H9 (cell line): ENCODE measurements at regions not wholly inside any gene's neighbourhood (a gene's known extent, or its start where the extent isn't known, plus 50 kb on each side); places are given as distances from the start of the nearest gene placed in this dataset.

ENCODE experiments used
- DNase-seq: peaks from one replicate; pipeline ENCODE4 v3.0.0-alpha.2; 2017
- H2AFZ ChIP-seq: one replicate; pipeline ENCODE4 v1.6.1; 2013; ENCODE audit warnings: mild to moderate bottlenecking, low read length, control low read depth, moderate library complexity
- H2AK5ac ChIP-seq: 2 replicates; pipeline ENCODE4 v1.6.1; 2013; ENCODE audit warnings: low read length, control low read depth, mixed read lengths; ENCODE audit not compliant: insufficient read length
- H2BK120ac ChIP-seq: one replicate; pipeline ENCODE4 v1.6.1; 2013; ENCODE audit warnings: low read depth, mild to moderate bottlenecking, low read length, control low read depth, inconsistent platforms; ENCODE audit not compliant: poor library complexity, severe bottlenecking
- H2BK12ac ChIP-seq: 2 replicates; pipeline ENCODE4 v1.6.1; 2013; ENCODE audit warnings: low read length, control low read depth, mixed read lengths, low read depth; ENCODE audit not compliant: insufficient read length
- H2BK15ac ChIP-seq: 2 replicates; pipeline ENCODE4 v1.6.1; 2013; ENCODE audit warnings: low read depth, low read length, control low read depth
- H2BK20ac ChIP-seq: one replicate; pipeline ENCODE4 v1.6.1; 2013; ENCODE audit warnings: low read depth, mild to moderate bottlenecking, low read length, control low read depth, inconsistent platforms; ENCODE audit not compliant: poor library complexity, severe bottlenecking
- H2BK5ac ChIP-seq: 2 replicates; pipeline ENCODE4 v1.6.1; 2013; ENCODE audit warnings: low read length, control low read depth, mixed read lengths; ENCODE audit not compliant: insufficient read length
- H3K14ac ChIP-seq: 2 replicates; pipeline ENCODE4 v1.6.1; 2013; ENCODE audit warnings: low read length, control low read depth; ENCODE audit not compliant: insufficient read depth
- H3K18ac ChIP-seq: 2 replicates; pipeline ENCODE4 v1.6.1; 2013; ENCODE audit warnings: low read depth, mild to moderate bottlenecking, mixed read lengths, low read length, control low read depth; ENCODE audit not compliant: insufficient read length
- H3K23ac ChIP-seq: 2 replicates; pipeline ENCODE4 v1.6.1; 2013; ENCODE audit warnings: low read length, control low read depth, mixed read lengths, low read depth; ENCODE audit not compliant: insufficient read length
- H3K23me2 ChIP-seq: 2 replicates; pipeline ENCODE4 v1.6.1; 2013; ENCODE audit warnings: low read depth, mild to moderate bottlenecking, mixed read lengths, low read length, control low read depth; ENCODE audit not compliant: insufficient read length, poor library complexity, severe bottlenecking
- H3K27ac ChIP-seq: 2 replicates; pipeline ENCODE4 v1.5.1; 2013; ENCODE audit warnings: low read length, control low read depth, mixed read lengths, low read depth; ENCODE audit not compliant: insufficient read length
- H3K27me3 ChIP-seq: 2 replicates; pipeline ENCODE4 v1.6.1; 2013; ENCODE audit warnings: low read length, control low read depth, inconsistent platforms; ENCODE audit not compliant: insufficient read depth
- H3K4ac ChIP-seq: 2 replicates; pipeline ENCODE4 v1.6.1; 2013; ENCODE audit warnings: low read depth, mild to moderate bottlenecking, control low read depth, inconsistent platforms, low read length, moderate library complexity
- H3K4me1 ChIP-seq: 2 replicates; pipeline ENCODE4 v1.6.1; 2013; ENCODE audit warnings: low read length, control low read depth, inconsistent platforms; ENCODE audit not compliant: insufficient read depth
- H3K4me2 ChIP-seq: 2 replicates; pipeline ENCODE4 v1.6.1; 2013; ENCODE audit warnings: low read length, control low read depth, mixed read lengths; ENCODE audit not compliant: insufficient read length, insufficient read depth
- H3K56ac ChIP-seq: 2 replicates; pipeline ENCODE4 v1.6.1; 2013; ENCODE audit warnings: low read depth, mild to moderate bottlenecking, mixed read lengths, low read length, control low read depth; ENCODE audit not compliant: insufficient read length
- H3K79me1 ChIP-seq: 2 replicates; pipeline ENCODE4 v1.6.1; 2013; ENCODE audit warnings: low read depth, mild to moderate bottlenecking, moderate library complexity, low read length, control low read depth, inconsistent platforms; ENCODE audit not compliant: insufficient read depth, poor library complexity, severe bottlenecking
- H3K79me2 ChIP-seq: 2 replicates; pipeline ENCODE4 v1.6.1; 2013; ENCODE audit warnings: low read length, control low read depth, inconsistent platforms; ENCODE audit not compliant: insufficient read depth
- H3K9ac ChIP-seq: 2 replicates; pipeline ENCODE4 v1.6.1; 2013; ENCODE audit warnings: low read length, control low read depth, mixed read lengths; ENCODE audit not compliant: insufficient read length; ENCODE audit errors: extremely low read depth
- H3K9me3 ChIP-seq: one replicate; pipeline ENCODE4 v1.6.1; 2013; ENCODE audit warnings: low read depth, low read length, inconsistent platforms; ENCODE audit not compliant: control insufficient read depth
- H3T11ph ChIP-seq: one replicate; pipeline ENCODE4 v1.6.1; 2013; ENCODE audit warnings: mild to moderate bottlenecking, low read length, control low read depth, inconsistent platforms
- H4K20me1 ChIP-seq: one replicate; pipeline ENCODE4 v1.6.1; 2013; ENCODE audit not compliant: control insufficient read depth, insufficient read length, insufficient read depth
- H4K5ac ChIP-seq: 2 replicates; pipeline ENCODE4 v1.6.1; 2013; ENCODE audit warnings: low read depth, mild to moderate bottlenecking, mixed read lengths, low read length, control low read depth; ENCODE audit not compliant: insufficient read length
- H4K8ac ChIP-seq: replicated peaks from 2 replicates; pipeline ENCODE4 v1.6.1; 2013; ENCODE audit warnings: low read length, control low read depth, mixed read lengths, low read depth; ENCODE audit not compliant: insufficient read length
- H4K91ac ChIP-seq: 2 replicates; pipeline ENCODE4 v1.6.1; 2013; ENCODE audit warnings: low read depth, mild to moderate bottlenecking, moderate library complexity, mixed read lengths, low read length, control low read depth; ENCODE audit not compliant: insufficient read length
- H3K27ac Mint-ChIP-seq, 3 experiments: 2 replicates in 2 of 3; 3 replicates in 1 of 3; pipeline ENCODE4 v1.8.0; 2020 to 2021; ENCODE audit warnings: mixed read lengths in 3 of 3, mild to moderate bottlenecking in 1 of 3, moderate library complexity in 1 of 3
- H3K27me3 Mint-ChIP-seq: 2 replicates; pipeline ENCODE4 v1.8.0; 2021; ENCODE audit warnings: low read depth, mild to moderate bottlenecking, moderate library complexity, mixed read lengths
- H3K36me3 Mint-ChIP-seq, 3 experiments: 2 replicates in 2 of 3; 3 replicates in 1 of 3; pipeline ENCODE4 v1.8.0; 2020 to 2021; ENCODE audit warnings: low read depth in 3 of 3, mixed read lengths in 3 of 3; ENCODE audit not compliant: insufficient read depth in 1 of 3
- H3K4me1 Mint-ChIP-seq, 2 experiments: 2 replicates each; pipeline ENCODE4 v1.8.0; 2020; ENCODE audit warnings: mixed read lengths in 2 of 2
- H3K4me3 Mint-ChIP-seq, 2 experiments: 2 replicates in 1 of 2; 3 replicates in 1 of 2; pipeline ENCODE4 v1.8.0; 2020 to 2021; ENCODE audit warnings: mild to moderate bottlenecking in 2 of 2, mixed read lengths in 2 of 2, moderate library complexity in 1 of 2
- H3K9me3 Mint-ChIP-seq, 2 experiments: 2 replicates in 1 of 2; 3 replicates in 1 of 2; pipeline ENCODE4 v1.8.0; 2020; ENCODE audit warnings: mild to moderate bottlenecking in 2 of 2, mixed read lengths in 2 of 2, moderate library complexity in 1 of 2
- CTCF ChIP-seq: fragments of 200-600 bp; sonication (generic); conservative IDR thresholded peaks from 3 replicates; pipeline ENCODE4 v1.8.0; 2021; ENCODE audit warnings: antibody characterized with exemption, mild to moderate bottlenecking
- WGBS: extraction: QIAGEN DNeasy Blood & Tissue Kit; methylation state at CpG from one replicate; pipeline ENCODE4 v1.1.7; 2013; ENCODE audit warnings: missing lambda C conversion rate, low lambda C conversion rate, mixed read lengths; ENCODE audit not compliant: insufficient read length; ENCODE audit errors: extremely low coverage; 5-methylcytosine and 5-hydroxymethylcytosine counted together

DNA sequence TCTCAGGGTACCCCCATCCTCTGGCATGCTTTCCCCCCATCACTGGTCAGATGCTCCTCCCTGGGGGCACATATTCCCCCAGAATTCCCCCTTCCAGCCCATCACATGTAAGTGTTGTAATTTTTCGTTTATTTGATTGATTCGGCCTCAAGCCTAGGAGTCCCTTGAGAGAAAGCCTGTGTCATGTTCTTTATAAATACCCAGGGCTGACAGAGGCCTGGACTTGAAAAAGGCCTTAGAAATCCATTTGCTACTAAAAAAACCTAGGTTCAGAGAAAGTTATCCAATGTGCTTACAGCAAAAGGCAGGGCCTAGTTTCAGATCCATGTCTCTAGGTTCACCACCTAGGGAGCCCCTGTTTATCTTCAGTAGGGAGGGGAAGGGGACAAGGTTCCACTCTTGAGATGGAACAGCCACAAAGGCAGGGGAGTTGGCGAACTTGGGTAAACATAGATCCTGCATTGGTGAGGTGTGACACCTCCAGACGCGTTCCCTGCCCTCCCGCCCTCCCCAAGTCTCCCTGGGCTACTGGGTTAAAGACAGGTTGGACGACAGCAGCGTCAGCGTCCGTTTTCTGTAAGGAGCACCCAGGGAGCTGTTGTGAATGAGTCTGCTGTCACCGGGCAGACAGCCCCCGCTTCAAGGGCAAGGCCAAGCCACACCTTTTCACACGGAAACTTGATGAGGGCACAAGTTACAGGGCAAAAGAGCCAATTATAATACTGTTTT, 147.8 kb downstream of the EN1 start:
- Histone ChIP-seq H3T11ph (no peak overlapping the region), H3K9me3 (no peaks in the 10 kb centered on the region), H2BK15ac (no peak overlapping the region), H4K5ac (no peak overlapping the region), H3K23me2 (no peaks in the 10 kb centered on the region), H3K56ac (no peak overlapping the region), H3K27me3 (no peaks in the 10 kb centered on the region), H3K9ac (no peak overlapping the region), H3K27ac (no peak overlapping the region), H2BK5ac (no peak overlapping the region), H3K4me2 (no peak overlapping the region), H2AK5ac (no peak overlapping the region), H3K23ac (no peak overlapping the region), H4K8ac (no peak overlapping the region), H2BK20ac (no peak overlapping the region), H3K79me1 (no peaks in the 10 kb centered on the region), H3K4me1 (peaks cover 2% of the 10 kb centered on the region; the same call in 1 of the 2 replicates), H3K18ac (no peak overlapping the region), H3K14ac (no peak overlapping the region), H2AFZ (no peak overlapping the region), H3K4ac (no peak overlapping the region), H4K91ac (no peak overlapping the region), H4K20me1 (no peaks in the 10 kb centered on the region), H2BK120ac (no peak overlapping the region), H2BK12ac (no peak overlapping the region), H3K79me2 (no peaks in the 10 kb centered on the region)
- no peak for DNase-seq
- Mint-ChIP-seq H3K27me3 (peaks cover 7% of the 10 kb centered on the region), H3K9me3 (peaks cover 0 to 3% of the 10 kb centered on the region in 2 experiments; a peak in 1 of 5 replicates), H3K36me3 (no peaks in the 10 kb centered on the region), H3K4me1 (peaks cover 8 to 26% of the 10 kb centered on the region in 2 experiments), H3K27ac (no peak overlapping the region; a peak in 1 of 7 replicates), H3K4me3 (no peak overlapping the region)
- WGBS = no CpG with 5 or more reads among the region's 13 CpGs
- no peak for TF ChIP-seq CTCF
